Left ventricle myocardium inferior (tissue), 1 donor: ENCODE measurements at regions not wholly inside any gene's neighbourhood (a gene's known extent, or its start where the extent isn't known, plus 50 kb on each side); places are given as distances from the start of the nearest gene placed in this dataset.
"Not testable (repeated sequence)": the region's sequence is repeated elsewhere in the genome, so short reads cannot be mapped to it uniquely, and the experiment has no call there.

ENCODE experiments used
- DNase-seq: peaks from one replicate; pipeline ENCODE4 v3.0.0-alpha.2; 2020
- H3K27ac ChIP-seq: fragments of 200-600 bp; replicated peaks from 2 replicates; pipeline ENCODE4 v1.8.0; 2021
- H3K27me3 ChIP-seq: fragments of 200-600 bp; 2 replicates; pipeline ENCODE4 v1.8.0; 2021; ENCODE audit warnings: low read depth
- H3K36me3 ChIP-seq: fragments of 200-600 bp; 2 replicates; pipeline ENCODE4 v1.8.0; 2021
- H3K4me1 ChIP-seq: fragments of 200-600 bp; 2 replicates; pipeline ENCODE4 v1.8.0; 2021
- H3K4me3 ChIP-seq: fragments of 200-600 bp; 2 replicates; pipeline ENCODE4 v1.8.0; 2021; ENCODE audit warnings: mild to moderate bottlenecking, moderate library complexity
- H3K9me3 ChIP-seq: fragments of 200-600 bp; replicated peaks from 2 replicates; pipeline ENCODE4 v1.8.0; 2021
- intact Hi-C: fragments of 100-400 bp; cut with micrococcal nuclease; formaldehyde crosslinking; loops from one replicate; pipeline ENCODE4 v1.11.0; 2022
- TF ChIP-seq, protein P1 (sequence below): fragments of 200-600 bp; IDR thresholded peaks from 2 replicates; pipeline ENCODE4 v1.8.0; 2021; ENCODE audit warnings: antibody characterized with exemption, mild to moderate bottlenecking, borderline replicate concordance
- donor health status: DM: no; HTN: yes; CAD: no; lungs with severe emphysema.

DNA sequence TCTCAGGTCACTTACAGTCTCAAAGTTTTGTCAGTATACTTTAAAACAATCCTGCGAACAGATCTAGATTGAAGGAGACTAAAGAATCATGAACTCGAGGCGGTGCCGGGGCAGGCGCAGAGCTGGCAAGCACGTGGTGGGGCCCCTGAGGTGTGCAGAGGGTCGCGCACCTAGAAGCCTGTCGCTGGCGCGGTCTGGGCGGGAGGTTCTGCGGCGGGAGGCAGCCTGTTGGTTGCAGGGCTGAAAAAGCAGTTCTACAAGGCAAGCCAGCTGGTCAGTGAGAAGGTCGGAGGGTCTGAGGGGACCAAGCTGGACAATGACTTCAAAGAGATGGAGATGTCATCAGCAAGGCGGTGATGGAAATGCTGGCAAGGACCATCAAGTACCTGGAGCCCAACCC, 147.0 kb downstream of the GOSR1 start:
- H3K9me3 ChIP-seq, H3K4me1 ChIP-seq, H3K27me3 ChIP-seq, H3K4me3 ChIP-seq, intact Hi-C loops, DNase-seq, H3K27ac ChIP-seq: not testable (repeated sequence)
- peaks cover 16% of the 10 kb centered on the region for H3K36me3 ChIP-seq

DNA sequence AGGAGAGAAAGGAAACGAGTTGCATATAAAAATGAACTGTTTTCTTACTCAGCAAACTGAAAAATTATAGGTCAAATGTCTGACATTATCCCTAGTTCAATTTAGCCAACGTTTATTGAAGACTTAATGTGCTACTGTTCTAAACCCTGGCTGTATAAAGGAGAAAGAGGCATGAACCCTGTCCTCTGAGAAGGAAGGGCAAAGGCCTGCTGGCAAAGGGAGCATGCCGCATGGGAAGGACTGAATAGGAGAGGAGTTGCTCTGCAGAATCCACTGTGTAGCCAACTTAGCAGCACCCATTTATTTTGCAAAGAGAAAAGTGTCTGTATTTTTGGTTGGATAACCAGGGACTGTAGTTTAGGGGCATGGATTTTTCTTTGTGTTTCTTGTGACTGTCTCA, 132.5 kb downstream of the GOSR1 start:
- H3K27ac ChIP-seq, H3K27me3 ChIP-seq, H3K4me3 ChIP-seq, H3K4me1 ChIP-seq, intact Hi-C loops, H3K9me3 ChIP-seq, DNase-seq: not testable (repeated sequence)
- H3K36me3 ChIP-seq = peaks cover 12% of the 10 kb centered on the region

DNA sequence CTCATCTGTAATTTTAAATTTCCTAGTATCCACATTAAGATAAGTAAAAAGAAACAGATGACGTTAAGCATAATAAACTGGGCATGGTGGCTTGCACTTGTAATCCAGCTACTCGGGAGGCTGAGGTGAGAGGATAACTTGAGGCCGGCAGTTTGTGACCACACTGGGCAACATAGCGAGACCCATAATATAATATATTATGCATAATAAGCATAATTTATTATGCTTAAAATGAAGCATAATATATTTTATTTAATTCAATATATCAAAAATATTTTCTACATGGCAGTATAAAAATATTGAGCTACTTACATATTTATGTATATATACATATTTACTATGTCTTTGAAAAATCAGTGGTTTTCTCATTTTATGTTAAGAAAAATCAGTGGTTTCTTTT, 128.3 kb downstream of the GOSR1 start:
- no peak overlapping the region for H3K4me3 ChIP-seq
- intact Hi-C loops = no loop called here
- TF ChIP-seq, protein P1, sequence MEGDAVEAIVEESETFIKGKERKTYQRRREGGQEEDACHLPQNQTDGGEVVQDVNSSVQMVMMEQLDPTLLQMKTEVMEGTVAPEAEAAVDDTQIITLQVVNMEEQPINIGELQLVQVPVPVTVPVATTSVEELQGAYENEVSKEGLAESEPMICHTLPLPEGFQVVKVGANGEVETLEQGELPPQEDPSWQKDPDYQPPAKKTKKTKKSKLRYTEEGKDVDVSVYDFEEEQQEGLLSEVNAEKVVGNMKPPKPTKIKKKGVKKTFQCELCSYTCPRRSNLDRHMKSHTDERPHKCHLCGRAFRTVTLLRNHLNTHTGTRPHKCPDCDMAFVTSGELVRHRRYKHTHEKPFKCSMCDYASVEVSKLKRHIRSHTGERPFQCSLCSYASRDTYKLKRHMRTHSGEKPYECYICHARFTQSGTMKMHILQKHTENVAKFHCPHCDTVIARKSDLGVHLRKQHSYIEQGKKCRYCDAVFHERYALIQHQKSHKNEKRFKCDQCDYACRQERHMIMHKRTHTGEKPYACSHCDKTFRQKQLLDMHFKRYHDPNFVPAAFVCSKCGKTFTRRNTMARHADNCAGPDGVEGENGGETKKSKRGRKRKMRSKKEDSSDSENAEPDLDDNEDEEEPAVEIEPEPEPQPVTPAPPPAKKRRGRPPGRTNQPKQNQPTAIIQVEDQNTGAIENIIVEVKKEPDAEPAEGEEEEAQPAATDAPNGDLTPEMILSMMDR = no peak
- no peaks in the 10 kb centered on the region for H3K27me3 ChIP-seq
- DNase-seq = no peak
- no peaks in the 10 kb centered on the region for H3K9me3 ChIP-seq
- no peaks in the 10 kb centered on the region for H3K36me3 ChIP-seq
- H3K27ac ChIP-seq = no peak overlapping the region
- peaks cover 17% of the 10 kb centered on the region for H3K4me1 ChIP-seq

DNA sequence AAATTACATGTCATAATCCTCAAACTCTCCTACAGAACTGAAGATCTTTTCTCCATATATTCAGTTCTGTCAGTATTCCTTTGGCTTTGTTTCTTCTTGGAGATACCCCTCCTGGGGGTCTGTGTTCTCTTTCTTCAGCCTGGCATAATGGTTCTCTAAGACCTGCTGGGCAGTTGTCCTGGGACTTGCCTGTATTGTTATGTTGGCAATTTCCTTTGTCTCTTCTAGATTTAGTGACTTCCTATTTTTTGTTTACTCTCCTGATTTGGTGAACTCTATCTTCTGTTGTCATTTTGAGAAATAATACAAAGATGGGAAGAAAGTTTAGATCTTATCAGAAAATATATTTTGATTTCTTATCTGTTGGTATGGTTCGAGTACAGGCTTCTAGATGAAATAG, 127.8 kb downstream of the GOSR1 start:
- DNase-seq = no peak
- intact Hi-C loops = no loop called here
- no peaks in the 10 kb centered on the region for H3K27me3 ChIP-seq
- H3K4me3 ChIP-seq = no peak overlapping the region
- no peaks in the 10 kb centered on the region for H3K36me3 ChIP-seq
- no peak overlapping the region for H3K27ac ChIP-seq
- TF ChIP-seq, protein P1 = no peak
- no peaks in the 10 kb centered on the region for H3K9me3 ChIP-seq
- peaks cover 22% of the 10 kb centered on the region for H3K4me1 ChIP-seq

DNA sequence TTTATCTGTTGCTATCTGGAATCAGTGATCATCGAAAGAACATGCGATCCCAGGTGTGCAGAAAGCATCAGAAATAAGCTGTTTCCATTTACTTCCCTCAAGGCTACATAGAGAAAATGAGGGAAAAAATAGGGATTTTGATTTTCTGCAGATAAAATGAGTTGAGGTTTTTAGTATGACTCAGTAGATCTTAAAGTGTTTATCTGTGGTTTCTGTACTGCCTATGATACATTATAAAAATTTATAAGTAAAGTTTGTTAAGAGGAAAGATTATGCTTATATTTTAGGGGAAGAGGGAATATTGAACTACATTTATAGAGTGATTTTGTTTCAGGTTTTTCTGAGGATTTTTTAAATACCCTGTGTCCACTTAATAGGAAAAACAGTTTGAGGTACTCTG, 125.2 kb downstream of the GOSR1 start:
- Histone ChIP-seq H3K4me1 (peaks cover 29% of the 10 kb centered on the region), H3K4me3 (peak overlapping the region; percentile 79)
- intact Hi-C loops, H3K9me3 ChIP-seq, H3K36me3 ChIP-seq, DNase-seq, H3K27ac ChIP-seq, H3K27me3 ChIP-seq: not testable (repeated sequence)

DNA sequence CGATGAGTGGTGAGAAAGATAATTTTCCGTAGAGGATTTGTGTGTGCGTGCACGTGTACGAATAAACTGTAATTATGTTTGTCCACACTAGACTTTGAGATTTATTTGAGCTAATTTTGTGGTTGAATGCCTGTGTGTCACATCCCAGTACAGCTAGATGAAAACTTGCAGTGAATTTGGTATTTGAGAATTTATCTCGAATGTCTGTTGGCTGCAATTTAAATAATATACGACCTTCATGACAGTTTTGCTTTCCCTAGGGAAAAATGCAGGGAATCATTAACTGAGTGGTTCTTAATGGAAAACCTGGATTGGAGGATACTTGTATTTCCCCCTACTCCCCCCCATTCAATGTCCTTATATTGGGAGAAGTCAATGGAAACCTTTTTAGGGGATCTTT, 124.8 kb downstream of the GOSR1 start:
- peak overlapping the region; percentile 79 for H3K4me3 ChIP-seq
- H3K36me3 ChIP-seq, intact Hi-C loops, DNase-seq, H3K27ac ChIP-seq, H3K9me3 ChIP-seq, H3K27me3 ChIP-seq: not testable (repeated sequence)
- peaks cover 29% of the 10 kb centered on the region for H3K4me1 ChIP-seq

DNA sequence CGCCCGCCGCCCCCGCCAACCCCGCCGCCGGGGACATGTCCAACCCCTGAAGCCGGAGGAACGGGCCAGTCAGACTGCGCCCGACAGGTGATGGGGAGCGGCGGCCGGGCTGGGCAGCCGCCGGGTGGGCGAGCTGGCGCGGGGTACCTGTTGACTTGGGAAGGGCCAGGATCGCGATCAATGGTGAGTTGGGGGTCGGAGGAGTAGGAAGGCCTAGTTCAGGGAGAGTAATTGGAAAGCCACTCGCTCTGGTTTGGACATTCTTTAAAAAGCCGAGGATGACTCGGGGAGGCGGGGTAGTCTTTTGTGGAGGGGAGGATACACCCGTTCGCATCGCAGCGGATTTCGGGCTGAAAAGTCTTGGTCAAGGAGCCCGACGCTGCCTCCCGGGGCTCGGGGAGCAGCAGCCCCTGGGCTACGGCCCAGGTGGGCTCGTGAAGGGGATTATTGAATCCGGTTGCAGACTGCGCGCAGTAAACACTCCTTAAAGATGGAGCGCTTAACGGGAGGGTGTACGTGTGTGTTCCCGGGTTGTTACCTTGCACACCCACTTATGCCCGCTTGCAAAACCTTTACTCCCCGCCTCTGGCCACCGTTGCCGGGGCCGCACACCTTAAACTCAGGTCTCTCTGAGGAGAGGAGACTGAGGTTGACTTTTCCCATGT, 123.8 kb downstream of the GOSR1 start:
- H3K27me3 ChIP-seq = no peaks in the 10 kb centered on the region
- no peak for DNase-seq
- peak overlapping the region; percentile 79 for H3K4me3 ChIP-seq
- H3K4me1 ChIP-seq = peaks cover 29% of the 10 kb centered on the region
- no peaks in the 10 kb centered on the region for H3K36me3 ChIP-seq
- intact Hi-C loops = no loop called here
- TF ChIP-seq, protein P1 = no peak
- no peaks in the 10 kb centered on the region for H3K9me3 ChIP-seq
- H3K27ac ChIP-seq = peak overlapping the region; percentile 98
